GM12892 (cell line): ENCODE measurements at regions not wholly inside any gene's neighbourhood (a gene's known extent, or its start where the extent isn't known, plus 50 kb on each side); places are given as distances from the start of the nearest gene placed in this dataset.

Experiments used
- POLR2A ChIP-seq: IDR thresholded peaks from 2 replicates; pipeline ENCODE4 v1.6.1; 2011; ENCODE audit warnings: low read depth, low read length, control low read depth
- POLR2AphosphoS5 ChIP-seq: IDR thresholded peaks from 2 replicates; pipeline ENCODE4 v1.6.1; 2011; ENCODE audit warnings: low read depth, low read length, control low read depth
- TAF1 ChIP-seq: IDR thresholded peaks from 2 replicates; pipeline ENCODE4 v1.6.1; 2011; ENCODE audit warnings: low read depth, mild to moderate bottlenecking, control low read depth, low read length, borderline replicate concordance

GRCh38 chr20:16926626-16927430 is 178.7 kb downstream of the OTOR start:
- TF ChIP-seq POLR2AphosphoS5 (no peak), POLR2A (no peak), TAF1 (no peak)
